GM12874 (cell line): ENCODE measurements at regions not wholly inside any gene's neighbourhood (a gene's known extent, or its start where the extent isn't known, plus 50 kb on each side); places are given as distances from the start of the nearest gene placed in this dataset.

ENCODE experiments used
- CTCF ChIP-seq: IDR thresholded peaks from 2 replicates; pipeline ENCODE4 v1.5.1; 2011; ENCODE audit warnings: low read depth, mild to moderate bottlenecking, control low read depth, low read length, moderate library complexity; ENCODE audit not compliant: insufficient read depth

- no peak for TF ChIP-seq CTCF
Observed at GRCh38 chr5:74953937-74954720, 87.9 kb upstream of the FAM169A start.

- TF ChIP-seq CTCF = no peak
Observed at GRCh38 chr5:74953554-74953936, 87.4 kb upstream of the FAM169A start.

GRCh38 chr5:74952406-74952805, 86.2 kb upstream of the FAM169A start:
- no peak for TF ChIP-seq CTCF

- no peak for TF ChIP-seq CTCF
Observed at GRCh38 chr5:74951865-74952264, 85.7 kb upstream of the FAM169A start.

GRCh38 chr5:74950836-74951515, 84.8 kb upstream of the FAM169A start:
- TF ChIP-seq CTCF = no peak

- no peak for TF ChIP-seq CTCF
Observed at GRCh38 chr5:74949976-74950375, 83.8 kb upstream of the FAM169A start.

GRCh38 chr5:74948031-74948546, 81.9 kb upstream of the FAM169A start:
- no peak for TF ChIP-seq CTCF
